Astrocyte (in vitro differentiated cells and primary cell): ENCODE measurements at regions not wholly inside any gene's neighbourhood (a gene's known extent, or its start where the extent isn't known, plus 50 kb on each side); places are given as distances from the start of the nearest gene placed in this dataset.

Experiments
- DNase-seq: peaks from one replicate; pipeline ENCODE4 v3.0.0-alpha.2; 2010; ENCODE audit warnings: low read depth
- FAIRE-seq: peaks from 2 replicates; lab custom pipeline; 2011; peaks lifted over from hg19 to GRCh38; lab: Jason Lieb, UNC
- H2AFZ ChIP-seq: 2 replicates; pipeline ENCODE4 v1.6.0; 2012; ENCODE audit warnings: low read depth, low read length, inconsistent platforms
- H3K27ac ChIP-seq: 2 replicates; pipeline ENCODE4 v1.5.1; 2011; ENCODE audit warnings: low read depth, low read length, inconsistent platforms
- H3K27me3 ChIP-seq: 2 replicates; pipeline ENCODE4 v1.6.0; 2011; ENCODE audit warnings: low read length, inconsistent platforms; ENCODE audit not compliant: insufficient read depth
- H3K36me3 ChIP-seq: 2 replicates; pipeline ENCODE4 v1.5.1; 2011; ENCODE audit warnings: low read length, inconsistent platforms; ENCODE audit not compliant: insufficient read depth
- H3K4me1 ChIP-seq: 2 replicates; pipeline ENCODE4 v1.5.1; 2011; ENCODE audit warnings: low read length, inconsistent platforms; ENCODE audit not compliant: insufficient read depth
- H3K4me2 ChIP-seq: 2 replicates; pipeline ENCODE4 v1.6.0; 2012; ENCODE audit warnings: low read length, inconsistent platforms
- H3K4me3 ChIP-seq: 2 replicates; pipeline ENCODE4 v1.5.1; 2011; ENCODE audit warnings: low read depth, mild to moderate bottlenecking, low read length, inconsistent platforms; ENCODE audit not compliant: insufficient read depth
- H3K79me2 ChIP-seq: 2 replicates; pipeline ENCODE4 v1.6.0; 2012; ENCODE audit warnings: mild to moderate bottlenecking, low read length, inconsistent platforms; ENCODE audit not compliant: insufficient read depth
- H3K9ac ChIP-seq: 2 replicates; pipeline ENCODE4 v1.6.0; 2012; ENCODE audit warnings: mild to moderate bottlenecking, low read length, inconsistent platforms
- H3K9me3 ChIP-seq: 2 replicates; pipeline ENCODE4 v1.5.1; 2012; ENCODE audit warnings: low read depth, mild to moderate bottlenecking, low read length, inconsistent platforms; ENCODE audit not compliant: insufficient read depth
- H4K20me1 ChIP-seq: 2 replicates; pipeline ENCODE4 v1.6.0; 2012; ENCODE audit warnings: low read length, inconsistent platforms; ENCODE audit not compliant: insufficient read depth
- H3K27ac Mint-ChIP-seq: one replicate; pipeline ENCODE4 v1.8.0; 2021; ENCODE audit warnings: mild to moderate bottlenecking, mixed read lengths; ENCODE audit not compliant: unreplicated experiment
- H3K27me3 Mint-ChIP-seq: one replicate; pipeline ENCODE4 v1.8.0; 2021; ENCODE audit warnings: low read depth, mixed read lengths; ENCODE audit not compliant: unreplicated experiment
- H3K36me3 Mint-ChIP-seq: one replicate; pipeline ENCODE4 v1.8.0; 2021; ENCODE audit warnings: low read depth, mixed read lengths; ENCODE audit not compliant: unreplicated experiment
- H3K4me1 Mint-ChIP-seq: one replicate; pipeline ENCODE4 v1.8.0; 2021; ENCODE audit warnings: low read depth, mixed read lengths; ENCODE audit not compliant: unreplicated experiment
- H3K4me3 Mint-ChIP-seq: one replicate; pipeline ENCODE4 v1.8.0; 2021; ENCODE audit warnings: mild to moderate bottlenecking, moderate library complexity, mixed read lengths; ENCODE audit not compliant: unreplicated experiment
- H3K9me3 Mint-ChIP-seq: one replicate; pipeline ENCODE4 v1.8.0; 2021; ENCODE audit warnings: mild to moderate bottlenecking, mixed read lengths; ENCODE audit not compliant: unreplicated experiment
- EZH2 ChIP-seq: IDR thresholded peaks from 2 replicates; pipeline ENCODE4 v1.6.1; 2012; ENCODE audit warnings: mild to moderate bottlenecking, low read length, inconsistent platforms; ENCODE audit not compliant: insufficient read depth
- TF ChIP-seq, protein P1 (sequence below): IDR thresholded peaks from 2 replicates; pipeline ENCODE4 v1.5.1; 2011; ENCODE audit warnings: low read depth, mild to moderate bottlenecking, inconsistent platforms, low read length, moderate library complexity; ENCODE audit not compliant: insufficient read depth

- no peak for TF ChIP-seq EZH2
- TF ChIP-seq, protein P1, sequence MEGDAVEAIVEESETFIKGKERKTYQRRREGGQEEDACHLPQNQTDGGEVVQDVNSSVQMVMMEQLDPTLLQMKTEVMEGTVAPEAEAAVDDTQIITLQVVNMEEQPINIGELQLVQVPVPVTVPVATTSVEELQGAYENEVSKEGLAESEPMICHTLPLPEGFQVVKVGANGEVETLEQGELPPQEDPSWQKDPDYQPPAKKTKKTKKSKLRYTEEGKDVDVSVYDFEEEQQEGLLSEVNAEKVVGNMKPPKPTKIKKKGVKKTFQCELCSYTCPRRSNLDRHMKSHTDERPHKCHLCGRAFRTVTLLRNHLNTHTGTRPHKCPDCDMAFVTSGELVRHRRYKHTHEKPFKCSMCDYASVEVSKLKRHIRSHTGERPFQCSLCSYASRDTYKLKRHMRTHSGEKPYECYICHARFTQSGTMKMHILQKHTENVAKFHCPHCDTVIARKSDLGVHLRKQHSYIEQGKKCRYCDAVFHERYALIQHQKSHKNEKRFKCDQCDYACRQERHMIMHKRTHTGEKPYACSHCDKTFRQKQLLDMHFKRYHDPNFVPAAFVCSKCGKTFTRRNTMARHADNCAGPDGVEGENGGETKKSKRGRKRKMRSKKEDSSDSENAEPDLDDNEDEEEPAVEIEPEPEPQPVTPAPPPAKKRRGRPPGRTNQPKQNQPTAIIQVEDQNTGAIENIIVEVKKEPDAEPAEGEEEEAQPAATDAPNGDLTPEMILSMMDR: no peak
- no peak overlapping the region for H3K27ac ChIP-seq
- FAIRE-seq (no peak), DNase-seq (no peak)
- no peaks in the 10 kb centered on the region for H3K79me2 ChIP-seq
- no peaks in the 10 kb centered on the region for H3K27me3 Mint-ChIP-seq
- H3K27me3 ChIP-seq: no peaks in the 10 kb centered on the region
- H3K9me3 Mint-ChIP-seq: no peaks in the 10 kb centered on the region
- no peak overlapping the region for H3K4me2 ChIP-seq
- no peaks in the 10 kb centered on the region for H3K9me3 ChIP-seq
- no peaks in the 10 kb centered on the region for H4K20me1 ChIP-seq
- no peaks in the 10 kb centered on the region for H3K4me1 ChIP-seq
- H3K4me1 Mint-ChIP-seq: peaks cover 2% of the 10 kb centered on the region
- H3K4me3 ChIP-seq: no peak overlapping the region
- no peak overlapping the region for H3K9ac ChIP-seq
- no peak overlapping the region for H3K4me3 Mint-ChIP-seq
- H3K36me3 Mint-ChIP-seq: no peaks in the 10 kb centered on the region
- no peak overlapping the region for H3K27ac Mint-ChIP-seq
- no peaks in the 10 kb centered on the region for H3K36me3 ChIP-seq
- H2AFZ ChIP-seq: no peak overlapping the region
Observed at GRCh38 chr4:148770848-148771247, 328.6 kb upstream of the NR3C2 start.

GRCh38 chr4:148770377-148770776 is 328.2 kb upstream of the NR3C2 start:
- Histone ChIP-seq H3K27ac (no peak overlapping the region), H3K9me3 (no peaks in the 10 kb centered on the region), H3K4me1 (no peaks in the 10 kb centered on the region), H2AFZ (no peak overlapping the region), H3K79me2 (no peaks in the 10 kb centered on the region), H3K4me2 (no peak overlapping the region), H3K27me3 (no peaks in the 10 kb centered on the region), H3K4me3 (no peak overlapping the region), H3K9ac (no peak overlapping the region), H4K20me1 (no peaks in the 10 kb centered on the region), H3K36me3 (no peaks in the 10 kb centered on the region)
- Mint-ChIP-seq H3K36me3 (no peaks in the 10 kb centered on the region), H3K27me3 (no peaks in the 10 kb centered on the region), H3K4me1 (peaks cover 2% of the 10 kb centered on the region), H3K27ac (no peak overlapping the region), H3K4me3 (no peak overlapping the region), H3K9me3 (no peaks in the 10 kb centered on the region)
- no peak for DNase-seq
- FAIRE-seq: no peak
- no peak for TF ChIP-seq EZH2
- TF ChIP-seq, protein P1: no peak

- no peak for FAIRE-seq
Observed at GRCh38 chr4:148764720-148765119, 322.5 kb upstream of the NR3C2 start.

More at GRCh38 chr4:148764720-148765119, 322.5 kb upstream of the NR3C2 start:
- no peak overlapping the region for H3K4me3 ChIP-seq
- Mint-ChIP-seq H3K36me3 (no peaks in the 10 kb centered on the region), H3K27me3 (no peaks in the 10 kb centered on the region), H3K4me3 (no peak overlapping the region), H3K27ac (no peak overlapping the region), H3K4me1 (no peaks in the 10 kb centered on the region), H3K9me3 (peaks cover 13% of the 10 kb centered on the region)
- no peaks in the 10 kb centered on the region for H3K9me3 ChIP-seq
- H3K27me3 ChIP-seq: no peaks in the 10 kb centered on the region
- H3K4me2 ChIP-seq: no peak overlapping the region
- H3K36me3 ChIP-seq: no peaks in the 10 kb centered on the region
- no peaks in the 10 kb centered on the region for H3K4me1 ChIP-seq
- DNase-seq: no peak
- H4K20me1 ChIP-seq: no peaks in the 10 kb centered on the region
- TF ChIP-seq EZH2: no peak
- TF ChIP-seq, protein P1: no peak
- H3K79me2 ChIP-seq: no peaks in the 10 kb centered on the region
- no peak overlapping the region for H3K27ac ChIP-seq
- H3K9ac ChIP-seq: no peak overlapping the region
- no peak overlapping the region for H2AFZ ChIP-seq
